Tibial nerve (tissue), 4 donors: ENCODE measurements at regions not wholly inside any gene's neighbourhood (a gene's known extent, or its start where the extent isn't known, plus 50 kb on each side); places are given as distances from the start of the nearest gene placed in this dataset.

Source experiments
- DNase-seq, 2 donors: peaks; one replicate each; pipeline ENCODE4 v3.0.0-alpha.2; 2019; ENCODE audit warnings: low spot score in 2 of 2
- H3K27ac ChIP-seq, 4 donors: fragments of 200-600 bp; sonication (generic) in 3 of 4; one replicate each; pipeline ENCODE4 v1.5.1; 2017 to 2019; ENCODE audit warnings: mild to moderate bottlenecking in 1 of 4
- H3K27me3 ChIP-seq, 2 donors: fragments of 200-600 bp; sonication (generic) in 1 of 2; one replicate each; pipeline versions ENCODE4 v1.5.1 to v1.6.0; 2017 to 2019
- H3K36me3 ChIP-seq, 3 donors: fragments of 200-600 bp; sonication (generic); one replicate each; pipeline ENCODE4 v1.5.1; 2018 to 2019
- H3K4me1 ChIP-seq, 4 donors: fragments of 200-600 bp; sonication (generic) in 3 of 4; one replicate each; pipeline ENCODE4 v1.5.1; 2017 to 2019
- H3K4me3 ChIP-seq, 4 donors: fragments of 200-600 bp; sonication (generic) in 3 of 4; one replicate each; pipeline ENCODE4 v1.5.1; 2017 to 2019; ENCODE audit warnings: mild to moderate bottlenecking in 1 of 4, moderate library complexity in 1 of 4
- H3K9me3 ChIP-seq, 4 donors: fragments of 200-600 bp; sonication (generic) in 3 of 4; one replicate each; pipeline ENCODE4 v1.5.1; 2017 to 2019
- EP300 ChIP-seq, 2 donors: sonication (generic); formaldehyde crosslinking; IDR thresholded peaks; one replicate each; pipeline ENCODE4 v1.6.1; 2017; ENCODE audit warnings: antibody characterized with exemption in 2 of 2, mild to moderate bottlenecking in 1 of 2
- POLR2A ChIP-seq, 2 donors: fragments of 450-650 bp; IDR thresholded peaks; one replicate each; pipeline ENCODE4 v1.6.1; 2017; ENCODE audit warnings: antibody characterized with exemption in 2 of 2, mild to moderate bottlenecking in 2 of 2, moderate library complexity in 2 of 2
- WGBS, 2 donors: methylation state at CpG; one replicate each; pipeline ENCODE4 v1.1.5; 2018; 5-methylcytosine and 5-hydroxymethylcytosine counted together
- TF ChIP-seq, protein P1 (sequence below), 5 experiments: fragments of 200-600 bp in 3 of 5; fragments of 450-650 bp in 2 of 5; sonication (generic) in 3 of 5; IDR thresholded peaks; one replicate each; pipeline ENCODE4 v1.5.1; 2016 to 2019; ENCODE audit warnings: antibody characterized with exemption in 5 of 5, mild to moderate bottlenecking in 3 of 5, moderate library complexity in 2 of 5

DNA sequence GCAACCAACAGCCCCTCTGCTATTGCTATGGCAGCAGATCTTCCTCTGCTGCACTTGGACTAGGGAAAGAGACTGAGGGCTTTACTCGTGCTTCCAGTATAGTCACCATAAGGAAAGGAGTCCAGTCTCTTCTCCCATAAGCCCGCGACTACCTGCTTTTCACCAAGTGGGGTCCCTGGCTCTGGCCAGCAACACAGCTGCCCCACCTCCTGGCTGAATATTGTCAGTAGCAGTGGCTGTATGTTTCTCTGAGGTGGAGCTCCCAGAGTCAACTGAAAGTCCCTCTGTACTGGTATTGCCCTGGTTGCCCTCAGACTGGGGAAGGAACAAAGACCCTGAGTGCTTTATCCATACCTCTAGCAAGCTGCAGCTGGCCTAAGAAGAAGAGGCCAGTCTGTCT lies 719.6 kb downstream of the SQOR start:
- Histone ChIP-seq H3K9me3 (peaks cover 0 to 18% (median 0%) of the 10 kb centered on the region in 4 donors), H3K27ac (no peak overlapping the region), H3K36me3 (no peaks in the 10 kb centered on the region), H3K4me1 (no peaks in the 10 kb centered on the region), H3K4me3 (no peak overlapping the region), H3K27me3 (no peaks in the 10 kb centered on the region)
- 97 to 100% methylated on average over 3 of the region's 3 CpGs for WGBS, 2 donors
- TF ChIP-seq, protein P1, sequence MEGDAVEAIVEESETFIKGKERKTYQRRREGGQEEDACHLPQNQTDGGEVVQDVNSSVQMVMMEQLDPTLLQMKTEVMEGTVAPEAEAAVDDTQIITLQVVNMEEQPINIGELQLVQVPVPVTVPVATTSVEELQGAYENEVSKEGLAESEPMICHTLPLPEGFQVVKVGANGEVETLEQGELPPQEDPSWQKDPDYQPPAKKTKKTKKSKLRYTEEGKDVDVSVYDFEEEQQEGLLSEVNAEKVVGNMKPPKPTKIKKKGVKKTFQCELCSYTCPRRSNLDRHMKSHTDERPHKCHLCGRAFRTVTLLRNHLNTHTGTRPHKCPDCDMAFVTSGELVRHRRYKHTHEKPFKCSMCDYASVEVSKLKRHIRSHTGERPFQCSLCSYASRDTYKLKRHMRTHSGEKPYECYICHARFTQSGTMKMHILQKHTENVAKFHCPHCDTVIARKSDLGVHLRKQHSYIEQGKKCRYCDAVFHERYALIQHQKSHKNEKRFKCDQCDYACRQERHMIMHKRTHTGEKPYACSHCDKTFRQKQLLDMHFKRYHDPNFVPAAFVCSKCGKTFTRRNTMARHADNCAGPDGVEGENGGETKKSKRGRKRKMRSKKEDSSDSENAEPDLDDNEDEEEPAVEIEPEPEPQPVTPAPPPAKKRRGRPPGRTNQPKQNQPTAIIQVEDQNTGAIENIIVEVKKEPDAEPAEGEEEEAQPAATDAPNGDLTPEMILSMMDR (IDR thresholded peaks at IDR 0.05) = no peak
- TF ChIP-seq POLR2A (IDR thresholded peaks at IDR 0.05) (no peak), EP300 (IDR thresholded peaks at IDR 0.05) (no peak)
- DNase-seq = no peak

- H3K27me3 ChIP-seq = no peaks in the 10 kb centered on the region
- H3K9me3 ChIP-seq = no peaks in the 10 kb centered on the region
- peak overlapping the region in 2 of 4 donors; percentile 38 to 51 for H3K27ac ChIP-seq
- 49 to 53% methylated on average over 6 of the region's 6 CpGs for WGBS, 2 donors
- no peak overlapping the region for H3K4me3 ChIP-seq
- peak in 1 of 2 donors; percentile 20 for DNase-seq
- H3K36me3 ChIP-seq = no peaks in the 10 kb centered on the region
- TF ChIP-seq, protein P1 (IDR thresholded peaks at IDR 0.05) = no peak
- TF ChIP-seq EP300 (IDR thresholded peaks at IDR 0.05) (peak in 1 of 2 donors; percentile 40), POLR2A (IDR thresholded peaks at IDR 0.05) (no peak)
- H3K4me1 ChIP-seq = no peaks in the 10 kb centered on the region
Observed at GRCh38 chr15:46365572-46365971, 730.7 kb downstream of the SQOR start.

- no peak for DNase-seq
- TF ChIP-seq, protein P1 (IDR thresholded peaks at IDR 0.05) = no peak
- TF ChIP-seq POLR2A (IDR thresholded peaks at IDR 0.05) (no peak), EP300 (IDR thresholded peaks at IDR 0.05) (no peak)
- Histone ChIP-seq H3K27ac (peak overlapping the region in 2 of 4 donors; percentile 38 to 51), H3K36me3 (no peaks in the 10 kb centered on the region), H3K9me3 (peaks cover 0 to 6% (median 0%) of the 10 kb centered on the region in 4 donors), H3K4me3 (no peak overlapping the region), H3K4me1 (no peaks in the 10 kb centered on the region), H3K27me3 (no peaks in the 10 kb centered on the region)
- WGBS, 2 donors = 47 to 49% methylated on average over 2 of the region's 2 CpGs
Observed at GRCh38 chr15:46366360-46367007, 731.7 kb downstream of the SQOR start.

- no peak for DNase-seq
- 53 to 61% methylated on average over 3 of the region's 3 CpGs for WGBS, 2 donors
- no peak overlapping the region for H3K27ac ChIP-seq
- H3K9me3 ChIP-seq = no peaks in the 10 kb centered on the region
- no peaks in the 10 kb centered on the region for H3K4me1 ChIP-seq
- H3K27me3 ChIP-seq = no peaks in the 10 kb centered on the region
- no peaks in the 10 kb centered on the region for H3K36me3 ChIP-seq
- TF ChIP-seq, protein P1 (IDR thresholded peaks at IDR 0.05) = no peak
- TF ChIP-seq EP300 (IDR thresholded peaks at IDR 0.05) = no peak
- no peak overlapping the region for H3K4me3 ChIP-seq
Observed at GRCh38 chr15:46383978-46384377, 749.1 kb downstream of the SQOR start.

DNA sequence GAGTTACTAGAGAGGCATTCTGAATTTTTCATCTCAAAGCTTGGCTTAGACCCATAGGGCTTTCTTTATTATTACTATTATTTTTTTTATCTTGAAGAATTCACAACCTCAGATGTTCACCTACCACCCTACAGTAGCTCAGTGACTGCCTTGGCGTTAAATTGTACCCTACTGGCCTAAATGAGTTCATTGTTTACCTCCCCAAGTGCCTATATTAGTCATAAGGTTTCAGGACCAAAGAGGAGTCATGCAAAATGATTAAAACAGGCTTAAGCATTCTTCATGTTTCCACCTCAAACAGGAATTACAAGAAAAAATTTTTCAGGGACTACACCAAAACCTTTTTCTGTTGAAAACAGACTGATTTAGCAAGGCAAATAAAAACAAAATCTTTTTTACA lies 751.5 kb downstream of the SQOR start:
- DNase-seq = no peak
- no peaks in the 10 kb centered on the region for H3K27me3 ChIP-seq
- H3K9me3 ChIP-seq = peaks cover 0 to 11% (median 2%) of the 10 kb centered on the region in 4 donors
- no peaks in the 10 kb centered on the region for H3K4me1 ChIP-seq
- no peak overlapping the region for H3K4me3 ChIP-seq
- WGBS, 2 donors = 48 to 58% methylated on average over 1 of the region's 1 CpG
- no peak overlapping the region for H3K27ac ChIP-seq
- no peaks in the 10 kb centered on the region for H3K36me3 ChIP-seq
- TF ChIP-seq, protein P1 (IDR thresholded peaks at IDR 0.05) = no peak
- TF ChIP-seq POLR2A (IDR thresholded peaks at IDR 0.05) (no peak), EP300 (IDR thresholded peaks at IDR 0.05) (no peak)
